Neural progenitor cell (in vitro differentiated cells): ENCODE measurements at regions not wholly inside any gene's neighbourhood (a gene's known extent, or its start where the extent isn't known, plus 50 kb on each side); places are given as distances from the start of the nearest gene placed in this dataset.
"Not testable (repeated sequence)": the region's sequence is repeated elsewhere in the genome, so short reads cannot be mapped to it uniquely, and the experiment has no call there.

Source experiments
- DNase-seq: peaks from one replicate; pipeline ENCODE4 v3.0.0-alpha.2; 2016; ENCODE audit warnings: low spot score
- H2AFZ ChIP-seq: fragments of 200-600 bp; sonication (generic); replicated peaks from 2 replicates; pipeline ENCODE4 v1.6.1; 2016; ENCODE audit warnings: antibody characterized with exemption
- H3F3A ChIP-seq: fragments of 200-600 bp; sonication (generic); 2 replicates; pipeline ENCODE4 v1.6.1; 2016; ENCODE audit warnings: antibody characterized with exemption, low read depth
- H3K27ac ChIP-seq: fragments of 200-600 bp; sonication (generic); 2 replicates; pipeline ENCODE4 v1.5.1; 2016; ENCODE audit warnings: mild to moderate bottlenecking
- H3K27me3 ChIP-seq: fragments of 200-600 bp; sonication (generic); 2 replicates; pipeline ENCODE4 v1.6.1; 2016; ENCODE audit warnings: mild to moderate bottlenecking, moderate library complexity
- H3K36me3 ChIP-seq: fragments of 200-600 bp; sonication (generic); 2 replicates; pipeline ENCODE4 v1.5.1; 2016
- H3K4me1 ChIP-seq: fragments of 200-600 bp; sonication (generic); 2 replicates; pipeline ENCODE4 v1.6.1; 2016; ENCODE audit warnings: mixed run types
- H3K4me2 ChIP-seq: fragments of 200-600 bp; sonication (generic); 2 replicates; pipeline ENCODE4 v1.6.1; 2016
- H3K4me3 ChIP-seq: fragments of 200-600 bp; sonication (generic); 2 replicates; pipeline ENCODE4 v1.5.1; 2016
- H3K79me2 ChIP-seq: fragments of 200-600 bp; sonication (generic); 2 replicates; pipeline ENCODE4 v1.6.1; 2016; ENCODE audit warnings: low read depth
- H3K9ac ChIP-seq: fragments of 200-600 bp; sonication (generic); 2 replicates; pipeline ENCODE4 v1.6.1; 2016
- H3K9me3 ChIP-seq: fragments of 200-600 bp; sonication (generic); 2 replicates; pipeline ENCODE4 v1.5.1; 2016; ENCODE audit warnings: low read depth
- H4K20me1 ChIP-seq: fragments of 200-600 bp; sonication (generic); 2 replicates; pipeline ENCODE4 v1.6.1; 2016; ENCODE audit warnings: low read depth
- H3K27ac Mint-ChIP-seq: 3 replicates; pipeline ENCODE4 v1.8.0; 2021; ENCODE audit warnings: mixed read lengths
- H3K27me3 Mint-ChIP-seq: 2 replicates; pipeline ENCODE4 v1.8.0; 2022; ENCODE audit warnings: low read depth, mild to moderate bottlenecking, inconsistent platforms, moderate library complexity, mixed read lengths; ENCODE audit not compliant: insufficient read depth
- H3K36me3 Mint-ChIP-seq: 3 replicates; pipeline ENCODE4 v1.8.0; 2021; ENCODE audit warnings: mixed read lengths
- H3K4me1 Mint-ChIP-seq: 3 replicates; pipeline ENCODE4 v1.8.0; 2021; ENCODE audit warnings: mixed read lengths
- H3K4me3 Mint-ChIP-seq: 3 replicates; pipeline ENCODE4 v1.8.0; 2021; ENCODE audit warnings: mild to moderate bottlenecking, moderate library complexity, mixed read lengths
- H3K9me3 Mint-ChIP-seq: 3 replicates; pipeline ENCODE4 v1.8.0; 2020; ENCODE audit warnings: mixed read lengths
- EZH2 ChIP-seq: fragments of 200-600 bp; sonication (generic); IDR thresholded peaks from 2 replicates; pipeline ENCODE4 v1.6.1; 2017; ENCODE audit warnings: antibody characterized with exemption, mild to moderate bottlenecking, moderate library complexity
- EZH2phosphoT487 ChIP-seq: fragments of 200-600 bp; sonication (generic); IDR thresholded peaks from 2 replicates; pipeline ENCODE4 v1.6.1; 2017; ENCODE audit warnings: antibody characterized with exemption
- TF ChIP-seq, protein P1 (sequence below): fragments of 200-600 bp; sonication (generic); IDR thresholded peaks from 2 replicates; pipeline ENCODE4 v1.5.1; 2017; ENCODE audit warnings: antibody characterized with exemption, mild to moderate bottlenecking

DNA sequence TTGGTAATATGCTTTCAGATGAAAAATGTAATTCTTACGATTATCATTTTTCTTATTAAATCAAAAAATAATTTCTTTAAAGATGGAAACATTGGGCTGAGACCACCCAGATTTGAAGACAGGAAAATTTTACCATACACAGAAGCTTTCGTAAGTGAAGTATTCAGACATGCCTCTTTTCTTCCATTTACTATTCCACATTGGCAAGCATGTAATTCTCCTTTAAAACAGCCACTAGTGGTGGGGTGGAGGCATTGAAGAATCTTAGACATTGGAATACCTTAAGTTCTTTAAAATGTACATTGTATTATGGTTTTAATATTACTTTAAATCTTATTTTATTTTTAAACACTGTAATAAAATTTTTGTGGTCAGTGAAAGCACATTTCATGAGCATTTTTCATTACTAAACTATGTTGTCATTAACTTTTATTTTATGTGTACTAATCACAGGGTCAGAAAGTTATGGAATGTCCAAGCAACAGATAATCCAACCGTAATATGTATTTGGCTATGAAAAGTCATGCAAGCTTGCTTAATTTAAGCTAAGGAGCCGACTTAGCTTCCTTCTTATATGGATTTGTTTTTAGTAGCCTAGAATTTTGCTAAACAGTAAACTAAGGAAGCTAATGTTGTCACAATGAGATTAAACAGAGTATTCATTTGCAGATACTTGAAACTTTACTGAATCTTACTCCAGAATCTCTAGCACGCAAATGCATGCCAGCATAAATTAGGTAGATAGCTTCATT, 97.4 kb upstream of the ALDH1A1 start:
- no peaks in the 10 kb centered on the region for H3K9me3 ChIP-seq
- TF ChIP-seq EZH2 = no peak
- TF ChIP-seq EZH2phosphoT487 = no peak
- TF ChIP-seq, protein P1, sequence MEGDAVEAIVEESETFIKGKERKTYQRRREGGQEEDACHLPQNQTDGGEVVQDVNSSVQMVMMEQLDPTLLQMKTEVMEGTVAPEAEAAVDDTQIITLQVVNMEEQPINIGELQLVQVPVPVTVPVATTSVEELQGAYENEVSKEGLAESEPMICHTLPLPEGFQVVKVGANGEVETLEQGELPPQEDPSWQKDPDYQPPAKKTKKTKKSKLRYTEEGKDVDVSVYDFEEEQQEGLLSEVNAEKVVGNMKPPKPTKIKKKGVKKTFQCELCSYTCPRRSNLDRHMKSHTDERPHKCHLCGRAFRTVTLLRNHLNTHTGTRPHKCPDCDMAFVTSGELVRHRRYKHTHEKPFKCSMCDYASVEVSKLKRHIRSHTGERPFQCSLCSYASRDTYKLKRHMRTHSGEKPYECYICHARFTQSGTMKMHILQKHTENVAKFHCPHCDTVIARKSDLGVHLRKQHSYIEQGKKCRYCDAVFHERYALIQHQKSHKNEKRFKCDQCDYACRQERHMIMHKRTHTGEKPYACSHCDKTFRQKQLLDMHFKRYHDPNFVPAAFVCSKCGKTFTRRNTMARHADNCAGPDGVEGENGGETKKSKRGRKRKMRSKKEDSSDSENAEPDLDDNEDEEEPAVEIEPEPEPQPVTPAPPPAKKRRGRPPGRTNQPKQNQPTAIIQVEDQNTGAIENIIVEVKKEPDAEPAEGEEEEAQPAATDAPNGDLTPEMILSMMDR = no peak
- H3K4me3 ChIP-seq = no peak overlapping the region
- H3K36me3 ChIP-seq = no peaks in the 10 kb centered on the region
- Mint-ChIP-seq H3K4me3 (no peak overlapping the region), H3K4me1 (peaks cover 9% of the 10 kb centered on the region), H3K9me3 (no peaks in the 10 kb centered on the region), H3K27me3 (no peaks in the 10 kb centered on the region), H3K27ac (no peak overlapping the region), H3K36me3 (no peaks in the 10 kb centered on the region)
- no peak for DNase-seq
- H3K79me2 ChIP-seq = no peaks in the 10 kb centered on the region
- H3K4me1 ChIP-seq = peaks cover 12% of the 10 kb centered on the region
- no peak overlapping the region for H2AFZ ChIP-seq
- H3K27ac ChIP-seq = no peak overlapping the region
- H3K27me3 ChIP-seq = no peaks in the 10 kb centered on the region
- no peaks in the 10 kb centered on the region for H3F3A ChIP-seq
- no peak overlapping the region for H3K9ac ChIP-seq
- no peak overlapping the region for H3K4me2 ChIP-seq
- no peaks in the 10 kb centered on the region for H4K20me1 ChIP-seq

DNA sequence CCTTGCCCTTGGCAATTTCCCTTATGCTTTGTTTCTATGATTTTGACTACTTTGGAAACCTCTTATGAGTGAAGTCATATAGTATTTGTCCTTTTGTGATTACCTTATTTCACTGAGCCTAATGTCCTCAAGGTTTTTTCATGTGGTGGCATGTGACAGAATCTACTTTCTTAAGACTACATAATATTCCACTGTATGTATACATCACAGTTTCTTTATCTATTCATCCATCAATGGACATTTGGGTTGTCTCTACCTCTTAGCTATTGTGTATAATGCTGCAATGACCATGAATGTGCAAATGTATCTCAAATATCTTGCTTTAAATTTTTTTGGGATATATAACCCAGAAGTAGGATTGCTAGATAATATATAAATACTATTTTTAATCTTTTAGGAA, 96.4 kb upstream of the ALDH1A1 start:
- no peaks in the 10 kb centered on the region for H3F3A ChIP-seq
- H2AFZ ChIP-seq = no peak overlapping the region
- H3K4me3 ChIP-seq = no peak overlapping the region
- Mint-ChIP-seq H3K4me3 (no peak overlapping the region), H3K27ac (no peak overlapping the region), H3K36me3 (no peaks in the 10 kb centered on the region), H3K4me1 (peaks cover 9% of the 10 kb centered on the region), H3K27me3 (no peaks in the 10 kb centered on the region), H3K9me3 (no peaks in the 10 kb centered on the region)
- no peak overlapping the region for H3K27ac ChIP-seq
- DNase-seq = no peak
- H3K9me3 ChIP-seq = no peaks in the 10 kb centered on the region
- H3K36me3 ChIP-seq = no peaks in the 10 kb centered on the region
- no peaks in the 10 kb centered on the region for H4K20me1 ChIP-seq
- peaks cover 12% of the 10 kb centered on the region for H3K4me1 ChIP-seq
- no peaks in the 10 kb centered on the region for H3K79me2 ChIP-seq
- TF ChIP-seq EZH2phosphoT487 = no peak
- TF ChIP-seq, protein P1 = no peak
- TF ChIP-seq EZH2 = no peak
- H3K9ac ChIP-seq = no peak overlapping the region
- no peaks in the 10 kb centered on the region for H3K27me3 ChIP-seq
- H3K4me2 ChIP-seq = no peak overlapping the region

DNA sequence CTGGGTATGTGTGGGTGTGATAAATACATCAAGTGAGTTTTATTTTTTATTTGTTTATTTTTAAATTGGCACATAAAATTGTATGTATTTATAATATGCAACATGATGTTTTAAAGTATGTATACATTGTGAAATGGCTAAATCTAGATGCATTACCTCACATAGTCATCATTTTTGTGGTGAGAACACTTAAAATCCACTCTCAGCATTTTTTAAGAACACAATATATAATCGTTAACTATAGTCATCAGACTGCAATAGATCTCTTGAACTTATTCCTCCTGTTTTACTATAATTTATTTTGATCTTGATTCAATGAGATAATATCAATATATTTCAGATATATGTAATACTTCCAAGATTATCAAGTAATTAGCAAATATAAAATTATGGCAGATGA, 93.9 kb upstream of the ALDH1A1 start:
- H3K4me3 ChIP-seq = no peak overlapping the region
- TF ChIP-seq, protein P1 = no peak
- TF ChIP-seq EZH2phosphoT487 (no peak), EZH2 (no peak)

DNA sequence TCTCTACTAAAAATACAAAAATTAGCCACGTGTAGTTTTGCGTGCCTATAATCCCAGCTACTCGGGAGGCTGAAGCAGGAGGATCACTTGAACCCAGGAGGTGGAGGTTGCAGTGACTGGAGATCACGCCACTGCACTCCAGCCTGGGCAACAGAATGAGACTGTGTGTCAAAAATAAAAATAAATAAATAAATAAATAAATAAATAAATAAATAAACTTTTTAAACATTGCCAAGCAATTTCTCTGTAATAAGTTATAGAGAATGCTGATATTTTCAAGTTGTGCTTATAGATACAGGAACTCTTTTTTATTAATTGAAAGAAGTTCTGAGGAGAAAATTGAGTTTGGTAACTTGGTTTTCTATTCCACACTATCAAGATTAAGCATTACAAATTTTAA, 91.9 kb upstream of the ALDH1A1 start:
- H3K9me3 ChIP-seq, H3K79me2 ChIP-seq, H3K27me3 ChIP-seq, H2AFZ ChIP-seq, H3K4me3 ChIP-seq, H3K4me3 Mint-ChIP-seq, H3K36me3 Mint-ChIP-seq, H3K27me3 Mint-ChIP-seq, H4K20me1 ChIP-seq, H3F3A ChIP-seq, DNase-seq, H3K4me1 Mint-ChIP-seq, H3K27ac ChIP-seq, H3K27ac Mint-ChIP-seq, H3K4me1 ChIP-seq, H3K9me3 Mint-ChIP-seq, H3K4me2 ChIP-seq, H3K36me3 ChIP-seq, H3K9ac ChIP-seq: not testable (repeated sequence)

More for the DNA sequence above, 93.9 kb upstream of the ALDH1A1 start:
- Mint-ChIP-seq H3K27ac (no peak overlapping the region), H3K4me1 (peaks cover 15% of the 10 kb centered on the region), H3K9me3 (no peaks in the 10 kb centered on the region), H3K36me3 (no peaks in the 10 kb centered on the region), H3K4me3 (no peak overlapping the region), H3K27me3 (no peaks in the 10 kb centered on the region)
- Histone ChIP-seq H3K27me3 (no peaks in the 10 kb centered on the region), H3K27ac (no peak overlapping the region), H3K9me3 (no peaks in the 10 kb centered on the region), H3K4me1 (peaks cover 12% of the 10 kb centered on the region), H3K4me2 (no peak overlapping the region), H2AFZ (no peak overlapping the region), H3K36me3 (no peaks in the 10 kb centered on the region), H3K9ac (no peak overlapping the region), H3K79me2 (no peaks in the 10 kb centered on the region), H3F3A (no peaks in the 10 kb centered on the region), H4K20me1 (no peaks in the 10 kb centered on the region)
- DNase-seq = no peak
